HepG2 (cell line): ENCODE measurements at regions not wholly inside any gene's neighbourhood (a gene's known extent, or its start where the extent isn't known, plus 50 kb on each side); places are given as distances from the start of the nearest gene placed in this dataset.

ENCODE experiments used
- ATAC-seq: fragments of 200-7000 bp; cut with Tn5 transposase; 3 replicates; pipeline ENCODE4 v1.9.1; 2020; ENCODE audit warnings: mild to moderate bottlenecking, moderate library complexity
- BruUV-seq: library from RNA; stranded (reverse); fragments of 400-500 nt; replicated peaks from 2 replicates; lab custom pipeline; 2021; lab: Mats Ljungman, UMichigan
- CTCF ChIA-PET: fragments of 300-600 bp; formaldehyde crosslinking; extraction: SDS; loops from one replicate; lab custom pipeline; 2021; ENCODE audit warnings: low total read pairs, inconsistent platforms, low intra/inter-chr PET ratio; lab: Yijun Ruan, JAX
- POLR2A ChIA-PET: fragments of 350-600 bp; sonication (Branson Sonifier 250); formaldehyde crosslinking; loops from one replicate; lab custom pipeline; 2020; ENCODE audit warnings: antibody characterized with exemption, inconsistent platforms; lab: Yijun Ruan, JAX
- DNase-seq: peaks from one replicate; pipeline ENCODE4 v3.0.0-alpha.2; 2015; ENCODE audit warnings: low spot score
- FAIRE-seq: peaks from 3 replicates; lab custom pipeline; 2011; peaks lifted over from hg19 to GRCh38; lab: Jason Lieb, UNC
- H2AFZ ChIP-seq: one replicate; pipeline ENCODE4 v1.6.1; 2011; ENCODE audit warnings: low read length, inconsistent platforms
- H3K27ac ChIP-seq: fragments of 300-600 bp; 3 replicates; pipeline ENCODE4 v1.8.0; 2011; ENCODE audit warnings: mixed run types, mild to moderate bottlenecking, mixed read lengths, low read length, inconsistent platforms; ENCODE audit not compliant: insufficient read depth; ENCODE audit errors: extremely low read length
- H3K27me3 ChIP-seq, 2 experiments: fragments of 200-600 bp in 1 of 2; 2 replicates in 1 of 2; 3 replicates in 1 of 2; pipeline versions ENCODE4 v1.6.0 to v1.8.0; 2011; ENCODE audit warnings: low read length in 2 of 2, mild to moderate bottlenecking in 2 of 2, moderate library complexity in 2 of 2, inconsistent platforms in 1 of 2; ENCODE audit not compliant: insufficient read depth in 2 of 2, control insufficient read depth in 1 of 2
- H3K36me3 ChIP-seq, 2 experiments: fragments of 200-600 bp in 1 of 2; replicated peaks in 1 of 2; 2 replicates in 1 of 2; 3 replicates in 1 of 2; pipeline versions ENCODE4 v1.5.1 to v1.8.0; 2011; ENCODE audit warnings: low read length in 2 of 2, inconsistent platforms in 1 of 2; ENCODE audit not compliant: insufficient read depth in 2 of 2, control insufficient read depth in 1 of 2
- H3K4me1 ChIP-seq: 2 replicates; pipeline ENCODE4 v1.5.1; 2012; ENCODE audit warnings: low read length, inconsistent platforms; ENCODE audit not compliant: insufficient read depth
- H3K4me2 ChIP-seq: 2 replicates; pipeline ENCODE4 v1.6.0; 2011; ENCODE audit warnings: low read depth, low read length, inconsistent platforms
- H3K4me3 ChIP-seq, 3 experiments: fragments of 200-600 bp in 1 of 3; sonication (generic), shearing (Covaris generic) in 1 of 3; replicated peaks in 1 of 3; 2 replicates each; pipeline ENCODE4 v1.5.1; 2011 to 2016; ENCODE audit warnings: low read length in 3 of 3, inconsistent platforms in 2 of 3, low read depth in 2 of 3, mild to moderate bottlenecking in 2 of 3, control low read depth in 1 of 3, mixed read lengths in 1 of 3; ENCODE audit not compliant: insufficient read depth in 1 of 3
- H3K79me2 ChIP-seq: one replicate; pipeline ENCODE4 v1.6.1; 2011; ENCODE audit warnings: low read length, inconsistent platforms; ENCODE audit not compliant: insufficient read depth
- H3K9ac ChIP-seq: 2 replicates; pipeline ENCODE4 v1.6.0; 2011; ENCODE audit warnings: mild to moderate bottlenecking, low read depth, low read length, inconsistent platforms; ENCODE audit not compliant: insufficient read depth
- H3K9me3 ChIP-seq: 2 replicates; pipeline ENCODE4 v1.5.1; 2012; ENCODE audit warnings: mild to moderate bottlenecking, low read length
- H4K20me1 ChIP-seq: 2 replicates; pipeline ENCODE4 v1.6.0; 2011; ENCODE audit warnings: inconsistent platforms, mild to moderate bottlenecking, low read length, moderate library complexity; ENCODE audit not compliant: insufficient read depth
- AHDC1 ChIP-seq: sonication (generic); formaldehyde crosslinking; IDR thresholded peaks from 2 replicates; pipeline ENCODE4 v1.5.1; 2020; ENCODE audit warnings: mild to moderate bottlenecking, missing genetic modification reagents, borderline replicate concordance
- EP300 ChIP-seq, 3 experiments: sonication (generic) in 1 of 3; formaldehyde crosslinking in 1 of 3; IDR thresholded peaks; 2 replicates each; pipeline versions ENCODE4 v1.5.1 to v1.6.1; 2011 to 2020; ENCODE audit warnings: low read depth in 2 of 3, low read length in 2 of 3, borderline replicate concordance in 1 of 3, improper control_type of control experiment in 1 of 3, mild to moderate bottlenecking in 1 of 3, missing genetic modification reagents in 1 of 3, moderate library complexity in 1 of 3
- HMGXB3 ChIP-seq: sonication (generic); formaldehyde crosslinking; IDR thresholded peaks from 2 replicates; pipeline ENCODE4 v1.4.0; 2020; ENCODE audit warnings: missing genetic modification reagents, borderline replicate concordance
- MIXL1 ChIP-seq: IDR thresholded peaks from 2 replicates; pipeline ENCODE4 v1.6.1; 2016
- ZNF644 ChIP-seq: IDR thresholded peaks from 2 replicates; pipeline ENCODE4 v1.6.1; 2016; ENCODE audit warnings: low read depth
- ZZZ3 ChIP-seq: sonication (generic); formaldehyde crosslinking; IDR thresholded peaks from 2 replicates; pipeline ENCODE4 v1.4.0; 2020; ENCODE audit warnings: missing genetic modification reagents, mild to moderate bottlenecking, borderline replicate concordance
- WGBS: methylation state at CpG from one replicate; pipeline ENCODE4 v1.1.6; 2017; ENCODE audit warnings: low lambda C conversion rate; 5-methylcytosine and 5-hydroxymethylcytosine counted together
- in situ Hi-C: cut with HindIII; loops from 2 replicates; pipeline ENCODE4 v1.10.0; 2017; ENCODE audit warnings: low pct_unique_long_range_greater_than_20kb; ENCODE audit not compliant: extremely low pct_ligation_motif_present
- intact Hi-C: fragments of 100-400 bp; cut with micrococcal nuclease; formaldehyde crosslinking; loops from one replicate; pipeline ENCODE4 v1.10.0; 2022; ENCODE audit not compliant: unreplicated experiment

- TF ChIP-seq AHDC1 (CRISPR knock-in tag): peak; percentile 21; the same call in 1 of the 2 replicates
- 0 out of 2 replicates have a peak, but pooled peaks have one; percentile 36 for TF ChIP-seq ZNF644 (CRISPR knock-in tag)
- no peak for TF ChIP-seq ZZZ3 (CRISPR knock-in tag)
- TF ChIP-seq, all 625 proteins: peak for 3
These were observed 51.7 kb upstream of the FTH1 start (continued) for GRCh38 chr11:62018981-62019664.

- no peak overlapping the region for H3K4me3 ChIP-seq
- WGBS: 89% methylated on average over 15 of the region's 15 CpGs
- intact Hi-C loops: no loop called here
- in situ Hi-C loops: no loop called here
- ATAC-seq: no peak
- H3K79me2 ChIP-seq: no peaks in the 10 kb centered on the region
- H3K4me2 ChIP-seq: no peak overlapping the region
- POLR2A ChIA-PET: interaction anchor here (0.8 to 4.5 kb wide), 5 partner anchors 17 to 63 kb away, joined by 3 to 43 read pairs (median 7); partner anchors contain the start of gene FTH1
- no peak overlapping the region for H2AFZ ChIP-seq
- H3K36me3 ChIP-seq: no peaks in the 10 kb centered on the region
- H3K4me1 ChIP-seq: peaks cover 71% of the 10 kb centered on the region
- CTCF ChIA-PET: no interaction called here
- H3K27ac ChIP-seq: no peak overlapping the region
- no TSS peak for BruUV-seq
- H3K9ac ChIP-seq: no peak overlapping the region
- H3K9me3 ChIP-seq: peaks cover 9% of the 10 kb centered on the region
- no peaks in the 10 kb centered on the region for H3K27me3 ChIP-seq
- no peak for FAIRE-seq
- H4K20me1 ChIP-seq: no peaks in the 10 kb centered on the region
- DNase-seq: no peak
- TF ChIP-seq EP300 (IDR thresholded peaks at IDR 0.05; ENCODE audit: low read depth in 2 of 2, low read length in 2 of 2): no peak
- TF ChIP-seq EP300 (CRISPR knock-in tag; IDR thresholded peaks at IDR 0.05; ENCODE audit: borderline replicate concordance): no peak
- TF ChIP-seq MIXL1: no peak
- no peak for TF ChIP-seq HMGXB3 (CRISPR knock-in tag)
These were observed 50.6 kb upstream of the FTH1 start for GRCh38 chr11:62017878-62018655.
